ENCODE measurements at regions not wholly inside any gene's neighbourhood (a gene's known extent, or its start where the extent isn't known, plus 50 kb on each side); places are given as distances from the start of the nearest gene placed in this dataset.
"Not testable (repeated sequence)": the region's sequence is repeated elsewhere in the genome, so short reads cannot be mapped to it uniquely, and the experiment has no call there.

GRCh38 chr14:38559711-38560110 is 303.8 kb upstream of the CLEC14A start:
- no peak for DNase-seq

- not testable (repeated sequence) for DNase-seq
Measured at GRCh38 chr14:38557391-38557790, 301.5 kb upstream of the CLEC14A start.

GRCh38 chr14:38556252-38556651 is 300.4 kb upstream of the CLEC14A start:
- DNase-seq, result no peak

- DNase-seq, result no peak
Measured at GRCh38 chr14:38554026-38554425, 298.1 kb upstream of the CLEC14A start.

GRCh38 chr14:38553586-38553985 is 297.7 kb upstream of the CLEC14A start:
- no peak for DNase-seq

- no peak for DNase-seq
Measured at GRCh38 chr14:38549564-38549963, 293.7 kb upstream of the CLEC14A start.

GRCh38 chr14:38547961-38548490 is 292.1 kb upstream of the CLEC14A start:
- DNase-seq, result no peak

- no peak for DNase-seq
Measured at GRCh38 chr14:38546932-38547551, 291.1 kb upstream of the CLEC14A start.

GRCh38 chr14:38544776-38545175 is 288.9 kb upstream of the CLEC14A start:
- DNase-seq, result no peak

- not testable (repeated sequence) for DNase-seq
Measured at GRCh38 chr14:38543851-38544250, 288.0 kb upstream of the CLEC14A start.

GRCh38 chr14:38538053-38538452 is 282.2 kb upstream of the CLEC14A start:
- not testable (repeated sequence) for DNase-seq

GRCh38 chr14:38536376-38537038 is 280.6 kb upstream of the CLEC14A start:
- no peak for DNase-seq

- DNase-seq, result no peak
Measured at GRCh38 chr14:38528582-38528981, 272.7 kb upstream of the CLEC14A start.

GRCh38 chr14:38527502-38527878 is 271.6 kb upstream of the CLEC14A start:
- DNase-seq, result no peak

GRCh38 chr14:38526826-38527501 is 271.1 kb upstream of the CLEC14A start:
- no peak for DNase-seq

GRCh38 chr14:38524636-38525509 is 269.0 kb upstream of the CLEC14A start:
- no peak for DNase-seq

- DNase-seq, result no peak
Measured at GRCh38 chr14:38522724-38523123, 266.8 kb upstream of the CLEC14A start.

- no peak for DNase-seq
Measured at GRCh38 chr14:38521591-38521990, 265.7 kb upstream of the CLEC14A start.

- no peak for DNase-seq
Measured at GRCh38 chr14:38517426-38517825, 261.5 kb upstream of the CLEC14A start.

GRCh38 chr14:38512236-38512635 is 256.3 kb upstream of the CLEC14A start:
- no peak for DNase-seq

- no peak for DNase-seq
Measured at GRCh38 chr14:38507299-38507698, 251.4 kb upstream of the CLEC14A start.

GRCh38 chr14:38505973-38506249 is 250.0 kb upstream of the CLEC14A start:
- DNase-seq, result no peak

Measured in midbrain (tissue), 1 donor.